ENCODE measurements at regions not wholly inside any gene's neighbourhood (a gene's known extent, or its start where the extent isn't known, plus 50 kb on each side); places are given as distances from the start of the nearest gene placed in this dataset.

DNA sequence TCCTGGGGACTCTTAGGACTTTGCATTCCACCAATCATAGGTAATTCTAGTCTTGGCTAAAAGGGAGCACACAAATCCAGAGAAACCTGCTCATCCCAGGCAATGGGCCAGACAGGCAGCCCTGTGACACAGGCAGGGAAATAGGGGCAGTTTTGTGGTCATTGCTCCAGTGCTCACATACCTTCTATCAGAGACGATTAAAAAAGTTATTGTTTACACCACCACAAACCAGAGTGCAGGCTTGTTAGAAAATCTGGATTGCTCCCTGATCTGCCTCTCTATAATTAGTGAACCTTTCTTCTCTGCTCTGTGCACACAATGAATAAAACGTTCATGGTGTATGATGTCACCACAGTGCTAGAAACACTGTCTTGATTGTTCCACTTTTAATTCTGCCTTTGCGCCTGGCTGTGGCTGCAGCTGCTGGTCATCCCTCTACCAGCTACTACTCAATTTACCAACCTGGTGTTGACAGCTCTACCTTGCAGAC, 121.6 kb upstream of the SPATA13 start:
- TF ChIP-seq, protein P1, sequence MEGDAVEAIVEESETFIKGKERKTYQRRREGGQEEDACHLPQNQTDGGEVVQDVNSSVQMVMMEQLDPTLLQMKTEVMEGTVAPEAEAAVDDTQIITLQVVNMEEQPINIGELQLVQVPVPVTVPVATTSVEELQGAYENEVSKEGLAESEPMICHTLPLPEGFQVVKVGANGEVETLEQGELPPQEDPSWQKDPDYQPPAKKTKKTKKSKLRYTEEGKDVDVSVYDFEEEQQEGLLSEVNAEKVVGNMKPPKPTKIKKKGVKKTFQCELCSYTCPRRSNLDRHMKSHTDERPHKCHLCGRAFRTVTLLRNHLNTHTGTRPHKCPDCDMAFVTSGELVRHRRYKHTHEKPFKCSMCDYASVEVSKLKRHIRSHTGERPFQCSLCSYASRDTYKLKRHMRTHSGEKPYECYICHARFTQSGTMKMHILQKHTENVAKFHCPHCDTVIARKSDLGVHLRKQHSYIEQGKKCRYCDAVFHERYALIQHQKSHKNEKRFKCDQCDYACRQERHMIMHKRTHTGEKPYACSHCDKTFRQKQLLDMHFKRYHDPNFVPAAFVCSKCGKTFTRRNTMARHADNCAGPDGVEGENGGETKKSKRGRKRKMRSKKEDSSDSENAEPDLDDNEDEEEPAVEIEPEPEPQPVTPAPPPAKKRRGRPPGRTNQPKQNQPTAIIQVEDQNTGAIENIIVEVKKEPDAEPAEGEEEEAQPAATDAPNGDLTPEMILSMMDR (IDR thresholded peaks at IDR 0.05; ENCODE audit: insufficient read depth, low read length, poor library complexity, severe bottlenecking), result no peak
- Histone ChIP-seq H3K36me3 (ENCODE audit: control insufficient read depth, insufficient read depth, low read length) (no peaks in the 10 kb centered on the region), H3K27me3 (ENCODE audit: control insufficient read depth, insufficient read depth, low read length) (no peaks in the 10 kb centered on the region), H3K4me3 (ENCODE audit: low read depth, low read length) (no peak overlapping the region)
- peak; percentile 34 for DNase-seq (ENCODE audit: low read depth)

DNA sequence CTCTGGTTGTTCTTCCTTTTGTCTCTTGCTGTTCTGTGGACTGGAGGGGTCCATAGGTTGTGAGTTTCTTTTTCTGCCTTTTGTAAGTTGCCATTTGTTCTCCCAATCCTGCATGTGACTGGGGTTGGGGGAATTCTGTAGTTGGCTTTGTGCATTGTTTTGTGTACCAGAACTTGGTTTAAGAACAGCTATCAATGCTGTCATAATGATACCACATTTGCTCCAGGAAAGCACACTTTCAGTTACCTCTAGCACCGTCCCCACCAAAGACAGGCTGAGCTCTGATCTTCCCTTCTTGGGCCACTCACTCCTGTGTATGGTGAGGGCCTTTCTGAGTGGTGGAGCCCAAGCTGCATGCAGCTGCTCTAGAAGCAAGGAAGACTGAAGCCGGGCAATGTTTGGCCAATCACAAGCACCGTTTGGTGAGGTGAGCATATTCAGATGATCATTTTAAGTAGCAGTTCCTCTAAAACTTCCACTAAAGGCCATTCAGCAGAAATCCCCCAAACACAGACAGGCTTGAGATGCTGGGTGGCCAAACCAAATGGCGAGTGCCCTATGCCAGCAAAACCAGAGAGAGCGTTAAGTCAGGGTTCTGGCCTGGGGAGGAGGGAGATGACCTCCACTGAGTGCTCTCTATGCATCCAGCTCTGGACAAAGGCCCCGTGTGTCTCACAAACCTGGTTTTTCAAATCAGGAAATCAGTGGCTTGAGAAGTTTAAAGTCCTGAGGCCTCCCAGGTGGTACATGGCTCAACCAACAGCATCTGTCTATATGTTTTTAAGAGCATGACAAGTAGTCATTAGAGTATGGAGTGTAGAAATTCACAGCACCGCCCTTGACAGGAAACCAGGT, 120.7 kb upstream of the SPATA13 start:
- TF ChIP-seq, protein P1 (IDR thresholded peaks at IDR 0.05; ENCODE audit: insufficient read depth, low read length, poor library complexity, severe bottlenecking), result no peak
- Histone ChIP-seq H3K4me3 (ENCODE audit: low read depth, low read length) (no peak overlapping the region), H3K27me3 (ENCODE audit: control insufficient read depth, insufficient read depth, low read length) (no peaks in the 10 kb centered on the region), H3K36me3 (ENCODE audit: control insufficient read depth, insufficient read depth, low read length) (no peaks in the 10 kb centered on the region)
- no peak for DNase-seq (ENCODE audit: low read depth)

DNA sequence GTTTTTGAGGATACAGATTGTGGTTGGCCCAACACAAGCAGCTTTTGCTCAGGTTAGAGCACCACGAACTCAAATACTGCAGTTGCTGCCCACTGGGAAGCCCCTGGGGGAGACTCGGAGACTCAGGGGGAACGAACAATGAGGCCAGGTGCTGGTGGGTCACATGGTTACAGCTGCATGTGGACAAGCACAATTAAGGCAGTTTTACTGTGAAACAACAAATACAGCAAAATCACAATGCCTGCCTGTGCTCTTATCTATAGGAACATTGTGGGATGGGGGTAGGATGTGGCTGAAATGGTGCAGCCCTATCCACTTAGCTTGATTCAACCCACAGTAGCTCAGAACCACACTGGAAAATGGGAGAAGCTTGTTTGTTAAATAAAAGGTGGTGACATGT, 119.7 kb upstream of the SPATA13 start:
- H3K36me3 ChIP-seq (ENCODE audit: control insufficient read depth, insufficient read depth, low read length), result no peaks in the 10 kb centered on the region
- TF ChIP-seq, protein P1 (IDR thresholded peaks at IDR 0.05; ENCODE audit: insufficient read depth, low read length, poor library complexity, severe bottlenecking), result no peak
- no peaks in the 10 kb centered on the region for H3K27me3 ChIP-seq (ENCODE audit: control insufficient read depth, insufficient read depth, low read length)
- DNase-seq (ENCODE audit: low read depth), result no peak
- no peak overlapping the region for H3K4me3 ChIP-seq (ENCODE audit: low read depth, low read length)

DNA sequence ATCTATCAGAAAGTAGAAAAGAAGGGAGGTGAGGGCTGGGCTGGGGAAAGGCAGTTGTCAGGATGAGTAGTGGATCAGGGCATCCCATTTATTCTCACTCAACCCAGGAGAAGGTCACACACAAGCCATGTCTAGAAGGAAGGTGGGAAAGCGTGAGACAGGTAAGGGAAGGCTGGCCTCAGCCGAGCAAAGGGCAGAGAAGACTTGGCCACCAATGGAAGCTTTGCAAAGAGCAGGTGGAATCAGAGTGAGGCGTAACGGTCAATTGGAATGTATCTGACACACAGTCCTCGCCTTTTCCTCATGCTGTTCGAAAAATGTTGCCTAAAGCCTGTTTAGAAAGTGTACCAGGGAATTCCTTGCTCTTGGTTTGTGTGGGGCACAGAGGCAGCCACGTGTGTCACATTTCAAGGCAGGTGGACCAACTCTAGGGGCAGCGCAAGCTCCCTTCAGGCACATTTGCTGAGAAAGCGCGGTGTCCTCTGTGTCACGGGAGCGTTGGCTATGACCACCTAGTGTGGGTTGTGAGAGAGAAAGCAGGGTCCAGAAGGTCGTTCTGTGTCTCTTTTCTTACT, 118.8 kb upstream of the SPATA13 start:
- no peak for DNase-seq (ENCODE audit: low read depth)
- Histone ChIP-seq H3K4me3 (ENCODE audit: low read depth, low read length) (no peak overlapping the region), H3K36me3 (ENCODE audit: control insufficient read depth, insufficient read depth, low read length) (no peaks in the 10 kb centered on the region), H3K27me3 (ENCODE audit: control insufficient read depth, insufficient read depth, low read length) (no peaks in the 10 kb centered on the region)
- TF ChIP-seq, protein P1 (IDR thresholded peaks at IDR 0.05; ENCODE audit: insufficient read depth, low read length, poor library complexity, severe bottlenecking), result no peak

DNA sequence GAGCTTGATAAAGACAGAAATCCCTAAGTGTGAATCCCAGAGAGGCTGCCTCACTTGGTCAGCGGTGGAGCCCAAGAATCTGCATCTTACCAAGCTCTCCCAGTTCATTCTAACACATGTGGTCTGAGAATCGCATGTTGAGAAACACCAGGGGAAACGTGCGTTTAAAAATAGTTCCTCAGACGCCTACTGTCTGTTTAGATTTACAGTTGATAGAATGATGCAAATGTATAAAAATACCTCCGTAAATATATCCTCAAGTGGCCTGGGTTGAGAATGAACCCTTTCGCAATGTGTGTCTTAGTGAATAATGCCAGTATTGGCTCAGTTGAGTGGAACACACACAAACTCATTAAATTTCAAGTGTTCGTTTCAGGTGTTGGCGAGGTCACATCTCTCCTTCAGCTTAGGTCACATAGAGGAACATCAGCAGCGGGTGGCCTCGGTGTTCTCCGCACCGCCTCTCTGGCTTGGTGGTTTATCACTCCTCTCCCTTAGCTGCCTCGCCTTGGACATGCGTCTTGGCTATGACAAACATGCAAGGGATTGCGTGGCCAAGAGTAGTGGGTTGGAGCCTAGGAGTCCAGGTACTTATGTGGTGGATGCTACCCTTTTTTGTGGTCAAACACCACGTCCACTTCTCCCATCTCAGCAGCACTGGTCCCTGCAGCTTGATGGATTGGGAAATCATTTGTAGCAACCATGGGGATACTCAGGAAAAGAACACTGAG, 117.6 kb upstream of the SPATA13 start:
- no peaks in the 10 kb centered on the region for H3K27me3 ChIP-seq (ENCODE audit: control insufficient read depth, insufficient read depth, low read length)
- TF ChIP-seq, protein P1 (IDR thresholded peaks at IDR 0.05; ENCODE audit: insufficient read depth, low read length, poor library complexity, severe bottlenecking), result no peak
- H3K4me3 ChIP-seq (ENCODE audit: low read depth, low read length), result no peak overlapping the region
- no peaks in the 10 kb centered on the region for H3K36me3 ChIP-seq (ENCODE audit: control insufficient read depth, insufficient read depth, low read length)
- no peak for DNase-seq (ENCODE audit: low read depth)
